Vagina (tissue), 2 donors: ENCODE measurements at regions not wholly inside any gene's neighbourhood (a gene's known extent, or its start where the extent isn't known, plus 50 kb on each side); places are given as distances from the start of the nearest gene placed in this dataset.

Experiments used
- POLR2A ChIP-seq, 2 donors: fragments of 450-650 bp; IDR thresholded peaks; one replicate each; pipeline ENCODE4 v1.6.1; 2017; ENCODE audit warnings: antibody characterized with exemption in 2 of 2, mild to moderate bottlenecking in 2 of 2, moderate library complexity in 2 of 2
- POLR2AphosphoS5 ChIP-seq, 2 donors: sonication (generic); formaldehyde crosslinking; IDR thresholded peaks; one replicate each; pipeline ENCODE4 v1.9.0; 2017; ENCODE audit warnings: antibody characterized with exemption in 2 of 2, mild to moderate bottlenecking in 2 of 2, low read depth in 1 of 2; ENCODE audit not compliant: insufficient read depth in 1 of 2
- TF ChIP-seq, protein P1 (sequence below), 3 experiments: fragments of 450-650 bp in 2 of 3; fragments of 200-600 bp in 1 of 3; sonication (generic) in 1 of 3; IDR thresholded peaks; one replicate each; pipeline ENCODE4 v1.5.1; 2017 to 2019; ENCODE audit warnings: antibody characterized with exemption in 3 of 3, mild to moderate bottlenecking in 2 of 3, moderate library complexity in 2 of 3

DNA sequence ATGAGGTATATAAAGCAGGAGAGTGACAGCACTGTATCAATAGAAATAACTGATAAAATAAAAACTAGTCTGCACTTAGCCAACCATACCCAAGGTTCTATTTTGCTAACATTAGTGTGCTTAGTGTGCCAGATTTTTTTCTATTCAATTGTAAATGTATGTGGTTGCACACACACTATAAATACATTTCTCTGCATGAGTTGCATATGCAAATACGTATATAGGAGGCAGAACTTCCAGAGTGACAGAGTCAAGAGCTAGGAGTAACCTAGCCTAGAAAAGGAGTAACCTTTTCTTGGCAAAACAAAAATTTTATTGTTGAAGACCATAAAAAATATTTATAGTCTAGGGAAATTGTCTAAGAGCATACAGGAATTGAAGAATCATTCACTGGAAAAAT, 461.6 kb downstream of the GABRG2 start:
- TF ChIP-seq, protein P1, sequence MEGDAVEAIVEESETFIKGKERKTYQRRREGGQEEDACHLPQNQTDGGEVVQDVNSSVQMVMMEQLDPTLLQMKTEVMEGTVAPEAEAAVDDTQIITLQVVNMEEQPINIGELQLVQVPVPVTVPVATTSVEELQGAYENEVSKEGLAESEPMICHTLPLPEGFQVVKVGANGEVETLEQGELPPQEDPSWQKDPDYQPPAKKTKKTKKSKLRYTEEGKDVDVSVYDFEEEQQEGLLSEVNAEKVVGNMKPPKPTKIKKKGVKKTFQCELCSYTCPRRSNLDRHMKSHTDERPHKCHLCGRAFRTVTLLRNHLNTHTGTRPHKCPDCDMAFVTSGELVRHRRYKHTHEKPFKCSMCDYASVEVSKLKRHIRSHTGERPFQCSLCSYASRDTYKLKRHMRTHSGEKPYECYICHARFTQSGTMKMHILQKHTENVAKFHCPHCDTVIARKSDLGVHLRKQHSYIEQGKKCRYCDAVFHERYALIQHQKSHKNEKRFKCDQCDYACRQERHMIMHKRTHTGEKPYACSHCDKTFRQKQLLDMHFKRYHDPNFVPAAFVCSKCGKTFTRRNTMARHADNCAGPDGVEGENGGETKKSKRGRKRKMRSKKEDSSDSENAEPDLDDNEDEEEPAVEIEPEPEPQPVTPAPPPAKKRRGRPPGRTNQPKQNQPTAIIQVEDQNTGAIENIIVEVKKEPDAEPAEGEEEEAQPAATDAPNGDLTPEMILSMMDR (IDR thresholded peaks at IDR 0.05) = no peak
- TF ChIP-seq POLR2AphosphoS5 (IDR thresholded peaks at IDR 0.05; ENCODE audit: insufficient read depth in 1 of 2, low read depth in 1 of 2) = no peak
- TF ChIP-seq POLR2A (IDR thresholded peaks at IDR 0.05) = no peak
